Keratinocyte (primary cell): ENCODE measurements at regions not wholly inside any gene's neighbourhood (a gene's known extent, or its start where the extent isn't known, plus 50 kb on each side); places are given as distances from the start of the nearest gene placed in this dataset.
"Not testable (repeated sequence)": the region's sequence is repeated elsewhere in the genome, so short reads cannot be mapped to it uniquely, and the experiment has no call there.

Experiments
- DNase-seq: peaks from one replicate; pipeline ENCODE4 v3.0.0-alpha.2; 2011; ENCODE audit warnings: low read depth, missing footprints, low spot score
- FAIRE-seq: peaks from 2 replicates; lab custom pipeline; 2011; peaks lifted over from hg19 to GRCh38; lab: Jason Lieb, UNC
- H2AFZ ChIP-seq: 2 replicates; pipeline ENCODE4 v1.6.0; 2012; ENCODE audit warnings: low read length, control low read depth, inconsistent platforms; ENCODE audit not compliant: control insufficient read depth
- H3K27ac ChIP-seq: 2 replicates; pipeline ENCODE4 v1.5.1; 2011; ENCODE audit warnings: low read length; ENCODE audit not compliant: control insufficient read depth, insufficient read depth
- H3K27me3 ChIP-seq: 3 replicates; pipeline ENCODE4 v1.6.0; 2011; ENCODE audit warnings: low read length; ENCODE audit not compliant: control insufficient read depth, insufficient read depth; ENCODE audit errors: extremely low read depth
- H3K36me3 ChIP-seq, 2 experiments: 2 replicates in 1 of 2; 3 replicates in 1 of 2; pipeline ENCODE4 v1.5.1; 2011; ENCODE audit warnings: low read length in 2 of 2, mild to moderate bottlenecking in 1 of 2; ENCODE audit not compliant: control insufficient read depth in 2 of 2, insufficient read depth in 2 of 2; ENCODE audit errors: extremely low read depth in 1 of 2
- H3K4me1 ChIP-seq: 3 replicates; pipeline ENCODE4 v1.5.1; 2011; ENCODE audit warnings: low read length; ENCODE audit not compliant: control insufficient read depth, insufficient read depth; ENCODE audit errors: extremely low read depth
- H3K4me2 ChIP-seq: 3 replicates; pipeline ENCODE4 v1.6.0; 2011; ENCODE audit warnings: low read depth, low read length; ENCODE audit not compliant: control insufficient read depth, insufficient read depth; ENCODE audit errors: extremely low read depth
- H3K4me3 ChIP-seq, 3 experiments: fragments of 200-600 bp in 1 of 3; sonication (generic) in 1 of 3; 2 replicates in 2 of 3; 3 replicates in 1 of 3; pipeline ENCODE4 v1.5.1; 2011 to 2016; ENCODE audit warnings: low read length in 3 of 3, mild to moderate bottlenecking in 3 of 3, control low read depth in 2 of 3, inconsistent platforms in 1 of 3, low read depth in 1 of 3, mixed read lengths in 1 of 3, mixed run types in 1 of 3, moderate library complexity in 1 of 3; ENCODE audit not compliant: control insufficient read depth in 2 of 3, insufficient read depth in 2 of 3; ENCODE audit errors: extremely low read depth in 1 of 3
- H3K79me2 ChIP-seq: 2 replicates; pipeline ENCODE4 v1.6.0; 2012; ENCODE audit warnings: low read length; ENCODE audit not compliant: control insufficient read depth, insufficient read depth
- H3K9ac ChIP-seq: 3 replicates; pipeline ENCODE4 v1.6.0; 2011; ENCODE audit warnings: low read length; ENCODE audit not compliant: control insufficient read depth, insufficient read depth; ENCODE audit errors: extremely low read depth
- H3K9me1 ChIP-seq: 3 replicates; pipeline ENCODE4 v1.6.0; 2011; ENCODE audit warnings: low read length; ENCODE audit not compliant: control insufficient read depth, insufficient read depth; ENCODE audit errors: extremely low read depth
- H3K9me3 ChIP-seq: 2 replicates; pipeline ENCODE4 v1.5.1; 2012; ENCODE audit warnings: low read depth, low read length; ENCODE audit not compliant: control insufficient read depth
- H4K20me1 ChIP-seq: 3 replicates; pipeline ENCODE4 v1.6.0; 2011; ENCODE audit warnings: low read length; ENCODE audit not compliant: control insufficient read depth, insufficient read depth; ENCODE audit errors: extremely low read depth
- CTCF ChIP-seq, 3 experiments: IDR thresholded peaks in 1 of 3; conservative IDR thresholded peaks in 1 of 3; optimal IDR thresholded peaks in 1 of 3; 2 replicates in 2 of 3; 3 replicates in 1 of 3; pipeline versions ENCODE3 to v1.5.1; 2011; ENCODE audit warnings: low read length in 3 of 3, mild to moderate bottlenecking in 3 of 3, moderate library complexity in 2 of 3, control low read depth in 1 of 3, inconsistent platforms in 1 of 3; ENCODE audit not compliant: insufficient read depth in 2 of 3; ENCODE audit errors: extremely low read depth in 1 of 3
- EZH2 ChIP-seq: IDR thresholded peaks from one replicate; pipeline ENCODE4 v1.6.1; 2012; ENCODE audit warnings: inconsistent platforms, mild to moderate bottlenecking, low read length, moderate library complexity
- dilution Hi-C: fragments of 300-500 bp; cut with MboI; formaldehyde crosslinking; loops from one replicate; pipeline ENCODE4 v1.7.0; 2020; ENCODE audit warnings: low sequenced_read_pairs; ENCODE audit not compliant: extremely low pct_ligation_motif_present

- no peaks in the 10 kb centered on the region for H3K4me1 ChIP-seq
- no peaks in the 10 kb centered on the region for H3K36me3 ChIP-seq
- H3K9ac ChIP-seq: no peak overlapping the region
- no peak overlapping the region for H3K27ac ChIP-seq
- no peaks in the 10 kb centered on the region for H3K79me2 ChIP-seq
- no peaks in the 10 kb centered on the region for H3K9me1 ChIP-seq
- H3K4me2 ChIP-seq: no peak overlapping the region
- TF ChIP-seq EZH2: no peak
- no peak for TF ChIP-seq CTCF (optimal IDR thresholded peaks at IDR 0.05 in 1 of 3, IDR thresholded peaks at IDR 0.05 in 1 of 3, conservative IDR thresholded peaks at IDR 0.05 in 1 of 3; ENCODE audit: extremely low read depth in 1 of 3, insufficient read depth in 2 of 3, low read length in 3 of 3)
- no peak overlapping the region for H3K4me3 ChIP-seq
- dilution Hi-C loops: no loop called here
- H4K20me1 ChIP-seq: no peaks in the 10 kb centered on the region
- no peaks in the 10 kb centered on the region for H3K9me3 ChIP-seq
- no peak overlapping the region for H2AFZ ChIP-seq
- H3K27me3 ChIP-seq: no peaks in the 10 kb centered on the region
- DNase-seq (no peak), FAIRE-seq (no peak)
These were observed 1486.5 kb upstream of the PRR20A start for GRCh38 chr13:55654243-55654642.

GRCh38 chr13:55660264-55660663, 1480.5 kb upstream of the PRR20A start:
- dilution Hi-C loops, H3K4me3 ChIP-seq, H4K20me1 ChIP-seq, H3K36me3 ChIP-seq, H3K27ac ChIP-seq, H3K79me2 ChIP-seq, H3K27me3 ChIP-seq, H2AFZ ChIP-seq, H3K4me2 ChIP-seq, H3K9me3 ChIP-seq, H3K9ac ChIP-seq, DNase-seq, H3K9me1 ChIP-seq, H3K4me1 ChIP-seq, FAIRE-seq: not testable (repeated sequence)

GRCh38 chr13:55660851-55661250, 1479.9 kb upstream of the PRR20A start:
- Histone ChIP-seq H3K27me3 (no peaks in the 10 kb centered on the region), H3K9me1 (no peaks in the 10 kb centered on the region), H3K79me2 (no peaks in the 10 kb centered on the region), H3K36me3 (no peaks in the 10 kb centered on the region), H3K9ac (no peak overlapping the region), H3K4me3 (no peak overlapping the region), H3K27ac (no peak overlapping the region), H3K9me3 (no peaks in the 10 kb centered on the region), H2AFZ (no peak overlapping the region), H4K20me1 (no peaks in the 10 kb centered on the region), H3K4me1 (no peaks in the 10 kb centered on the region), H3K4me2 (no peak overlapping the region)
- TF ChIP-seq EZH2 (no peak), CTCF (optimal IDR thresholded peaks at IDR 0.05 in 1 of 3, IDR thresholded peaks at IDR 0.05 in 1 of 3, conservative IDR thresholded peaks at IDR 0.05 in 1 of 3; ENCODE audit: extremely low read depth in 1 of 3, insufficient read depth in 2 of 3, low read length in 3 of 3) (no peak)
- dilution Hi-C loops: no loop called here
- FAIRE-seq: no peak
- DNase-seq: no peak
